HEK293T (cell line): ENCODE measurements at regions not wholly inside any gene's neighbourhood (a gene's known extent, or its start where the extent isn't known, plus 50 kb on each side); places are given as distances from the start of the nearest gene placed in this dataset.

Experiments used
- BHLHE40 ChIP-seq: fragments of 450-650 bp; IDR thresholded peaks from 2 replicates; pipeline ENCODE4 v1.6.1; 2016; ENCODE audit warnings: mild to moderate bottlenecking, moderate library complexity, borderline replicate concordance
- CTBP1 ChIP-seq: fragments of 450-650 bp; IDR thresholded peaks from 2 replicates; pipeline ENCODE4 v1.6.1; 2016; ENCODE audit warnings: borderline replicate concordance
- L3MBTL2 ChIP-seq: fragments of 450-650 bp; conservative IDR thresholded peaks from 2 replicates; pipeline ENCODE4 v1.6.1; 2016; ENCODE audit warnings: mild to moderate bottlenecking
- TARDBP ChIP-seq: fragments of 450-650 bp; IDR thresholded peaks from 2 replicates; pipeline ENCODE4 v1.6.1; 2016

GRCh38 chr11:95660038-95660437, 129.5 kb downstream of the FAM76B start:
- TF ChIP-seq TARDBP (no peak), BHLHE40 (no peak), L3MBTL2 (no peak), CTBP1 (no peak)
